H1 (cell line): ENCODE measurements at regions not wholly inside any gene's neighbourhood (a gene's known extent, or its start where the extent isn't known, plus 50 kb on each side); places are given as distances from the start of the nearest gene placed in this dataset.

ENCODE experiments used
- CHD1 ChIP-seq: IDR thresholded peaks from 2 replicates; pipeline ENCODE4 v1.6.1; 2012; ENCODE audit warnings: low read depth, low read length, improper control_type of control experiment
- HDAC2 ChIP-seq, 2 experiments: fragments of 300-600 bp in 1 of 2; sonication (generic) in 1 of 2; IDR thresholded peaks; 2 replicates each; pipeline ENCODE4 v1.6.1; 2011 to 2012; ENCODE audit warnings: low read depth in 2 of 2, low read length in 2 of 2, mild to moderate bottlenecking in 2 of 2, moderate library complexity in 2 of 2, borderline replicate concordance in 1 of 2, inconsistent platforms in 1 of 2

DNA sequence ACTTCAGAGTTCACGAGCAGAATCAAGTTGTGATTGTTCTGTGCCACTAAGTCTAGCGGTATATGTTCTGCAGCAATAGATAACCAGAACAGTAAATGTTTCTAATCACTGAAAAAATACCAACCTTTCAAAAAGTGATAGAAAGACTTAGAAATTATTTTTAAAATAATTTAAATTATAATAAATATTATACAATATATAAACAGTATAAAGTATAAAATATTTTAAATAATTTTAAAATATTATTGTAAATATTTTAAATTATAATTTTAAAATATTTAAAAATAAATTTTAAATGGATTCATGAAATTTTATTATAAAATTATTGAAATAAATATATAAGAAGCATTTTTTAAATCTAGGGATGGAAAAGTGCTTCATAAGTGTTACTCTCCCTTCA, 126.3 kb upstream of the ID2 start (continued):
- TF ChIP-seq CHD1 (no peak), HDAC2 (IDR thresholded peaks at IDR 0.05; ENCODE audit: borderline replicate concordance in 1 of 2, low read depth in 2 of 2, low read length in 2 of 2) (no peak)
